HL-60 (cell line): ENCODE measurements at regions not wholly inside any gene's neighbourhood (a gene's known extent, or its start where the extent isn't known, plus 50 kb on each side); places are given as distances from the start of the nearest gene placed in this dataset.

Experiments
- DNase-seq, 2 experiments: peaks; one replicate each; pipeline ENCODE4 v3.0.0-alpha.2; 2010 to 2020; ENCODE audit warnings: low read depth in 1 of 2, low spot score in 1 of 2
- H3K27ac ChIP-seq: fragments of 250-450 bp; sonication (Bioruptor Pico); replicated peaks from 2 replicates; pipeline ENCODE4 v1.5.1; 2020; ENCODE audit warnings: mild to moderate bottlenecking, moderate library complexity
- H3K27me3 ChIP-seq: fragments of 250-450 bp; sonication (Bioruptor Pico); 2 replicates; pipeline ENCODE4 v1.5.1; 2021; ENCODE audit warnings: mild to moderate bottlenecking, moderate library complexity; ENCODE audit not compliant: insufficient read depth, poor library complexity, severe bottlenecking
- H3K4me3 ChIP-seq: replicated peaks from 2 replicates; pipeline ENCODE4 v1.5.1; 2011; ENCODE audit warnings: mild to moderate bottlenecking, control low read depth, low read length; ENCODE audit not compliant: insufficient read depth
- CTCF ChIP-seq: IDR thresholded peaks from one replicate; pipeline ENCODE4 v1.5.1; 2011; ENCODE audit warnings: low read length, control low read depth, inconsistent platforms; ENCODE audit not compliant: insufficient read depth
- GABPA ChIP-seq: IDR thresholded peaks from 2 replicates; pipeline ENCODE4 v1.6.1; 2012; ENCODE audit warnings: low read depth
- POLR2AphosphoS5 ChIP-seq: IDR thresholded peaks from 2 replicates; pipeline ENCODE4 v1.6.1; 2012; ENCODE audit warnings: low read depth
- REST ChIP-seq: IDR thresholded peaks from 2 replicates; pipeline ENCODE4 v1.6.1; 2012; ENCODE audit warnings: low read depth; ENCODE audit not compliant: insufficient replicate concordance
- SPI1 ChIP-seq: IDR thresholded peaks from 2 replicates; pipeline ENCODE4 v1.6.1; 2012; ENCODE audit warnings: low read depth, mild to moderate bottlenecking, borderline replicate concordance

GRCh38 chr5:33329891-33330290 lies 110.9 kb upstream of the TARS1 start:
- H3K4me3 ChIP-seq: no peak overlapping the region
- TF ChIP-seq GABPA (no peak), POLR2AphosphoS5 (no peak), SPI1 (no peak), CTCF (no peak), REST (no peak)
- no peak for DNase-seq
- H3K27me3 ChIP-seq: no peaks in the 10 kb centered on the region
- no peak overlapping the region for H3K27ac ChIP-seq

GRCh38 chr5:33330426-33330825 lies 110.3 kb upstream of the TARS1 start:
- DNase-seq: no peak
- TF ChIP-seq SPI1 (no peak), POLR2AphosphoS5 (no peak), CTCF (no peak), GABPA (no peak), REST (no peak)
- Histone ChIP-seq H3K27me3 (no peaks in the 10 kb centered on the region), H3K4me3 (no peak overlapping the region), H3K27ac (no peak overlapping the region)

- H3K27me3 ChIP-seq: no peaks in the 10 kb centered on the region
- H3K4me3 ChIP-seq: no peak overlapping the region
- no peak for TF ChIP-seq CTCF
- TF ChIP-seq POLR2AphosphoS5: no peak
- TF ChIP-seq GABPA: no peak
- TF ChIP-seq SPI1: no peak
- TF ChIP-seq REST: no peak
- no peak overlapping the region for H3K27ac ChIP-seq
- DNase-seq: no peak
Observed at GRCh38 chr5:33330992-33331391, 109.8 kb upstream of the TARS1 start.
